ENCODE measurements at regions not wholly inside any gene's neighbourhood (a gene's known extent, or its start where the extent isn't known, plus 50 kb on each side); places are given as distances from the start of the nearest gene placed in this dataset.

GRCh38 chr2:188675391-188676009, 298.7 kb upstream of the COL3A1 start:
- POLR2A ChIA-PET (ENCODE audit: unreplicated experiment), result interaction anchor here (0.7 kb wide), 1 partner anchor 1406 kb away, joined by 6 read pairs; no protein-coding TSS in a partner anchor
- H3K4me1 ChIP-seq (replicated peaks; ENCODE audit: insufficient read depth), result no peaks in the 10 kb centered on the region
- H3K9me2 ChIP-seq (ENCODE audit: insufficient read depth), result no peaks in the 10 kb centered on the region
- no peak for DNase-seq
- no peak overlapping the region for H3K4me2 ChIP-seq
- no peaks in the 10 kb centered on the region for H3K79me2 ChIP-seq (ENCODE audit: low read depth)
- intact Hi-C loops (cut with micrococcal nuclease; ENCODE audit: unreplicated experiment), result no loop called here
- no TSS peak for BruUV-seq (replicated peaks)
- H3K4me3 ChIP-seq, result no peak overlapping the region
- no peak overlapping the region for H2AFZ ChIP-seq
- H3K36me3 ChIP-seq (ENCODE audit: low read depth), result no peaks in the 10 kb centered on the region
- H3K27me3 ChIP-seq (ENCODE audit: insufficient read depth, low read depth), result no peaks in the 10 kb centered on the region
- no peak for TF ChIP-seq EZH2 (IDR thresholded peaks at IDR 0.05; ENCODE audit: low read depth)
- TF ChIP-seq, protein P1, sequence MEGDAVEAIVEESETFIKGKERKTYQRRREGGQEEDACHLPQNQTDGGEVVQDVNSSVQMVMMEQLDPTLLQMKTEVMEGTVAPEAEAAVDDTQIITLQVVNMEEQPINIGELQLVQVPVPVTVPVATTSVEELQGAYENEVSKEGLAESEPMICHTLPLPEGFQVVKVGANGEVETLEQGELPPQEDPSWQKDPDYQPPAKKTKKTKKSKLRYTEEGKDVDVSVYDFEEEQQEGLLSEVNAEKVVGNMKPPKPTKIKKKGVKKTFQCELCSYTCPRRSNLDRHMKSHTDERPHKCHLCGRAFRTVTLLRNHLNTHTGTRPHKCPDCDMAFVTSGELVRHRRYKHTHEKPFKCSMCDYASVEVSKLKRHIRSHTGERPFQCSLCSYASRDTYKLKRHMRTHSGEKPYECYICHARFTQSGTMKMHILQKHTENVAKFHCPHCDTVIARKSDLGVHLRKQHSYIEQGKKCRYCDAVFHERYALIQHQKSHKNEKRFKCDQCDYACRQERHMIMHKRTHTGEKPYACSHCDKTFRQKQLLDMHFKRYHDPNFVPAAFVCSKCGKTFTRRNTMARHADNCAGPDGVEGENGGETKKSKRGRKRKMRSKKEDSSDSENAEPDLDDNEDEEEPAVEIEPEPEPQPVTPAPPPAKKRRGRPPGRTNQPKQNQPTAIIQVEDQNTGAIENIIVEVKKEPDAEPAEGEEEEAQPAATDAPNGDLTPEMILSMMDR (conservative IDR thresholded peaks at IDR 0.05), result no peak
- H3F3A ChIP-seq (ENCODE audit: insufficient read depth, low read depth), result no peaks in the 10 kb centered on the region
- H3K9me3 ChIP-seq (ENCODE audit: insufficient read depth, low read depth), result no peaks in the 10 kb centered on the region
- H3K27ac ChIP-seq, result no peak overlapping the region
- H4K20me1 ChIP-seq (ENCODE audit: insufficient read depth), result no peaks in the 10 kb centered on the region
- CTCF ChIA-PET, result no interaction called here

GRCh38 chr2:188676010-188676400, 298.2 kb upstream of the COL3A1 start:
- H3K9me3 ChIP-seq (ENCODE audit: insufficient read depth, low read depth), result no peaks in the 10 kb centered on the region
- POLR2A ChIA-PET (ENCODE audit: unreplicated experiment), result no interaction called here
- DNase-seq, result no peak
- no peaks in the 10 kb centered on the region for H4K20me1 ChIP-seq (ENCODE audit: insufficient read depth)
- no peaks in the 10 kb centered on the region for H3K4me1 ChIP-seq (replicated peaks; ENCODE audit: insufficient read depth)
- no peaks in the 10 kb centered on the region for H3K79me2 ChIP-seq (ENCODE audit: low read depth)
- no peaks in the 10 kb centered on the region for H3K27me3 ChIP-seq (ENCODE audit: insufficient read depth, low read depth)
- no TSS peak for BruUV-seq (replicated peaks)
- TF ChIP-seq, protein P1 (conservative IDR thresholded peaks at IDR 0.05), result no peak
- no peak for TF ChIP-seq EZH2 (IDR thresholded peaks at IDR 0.05; ENCODE audit: low read depth)
- H3K4me2 ChIP-seq, result no peak overlapping the region
- CTCF ChIA-PET, result no interaction called here
- no peaks in the 10 kb centered on the region for H3F3A ChIP-seq (ENCODE audit: insufficient read depth, low read depth)
- no peaks in the 10 kb centered on the region for H3K36me3 ChIP-seq (ENCODE audit: low read depth)
- intact Hi-C loops (cut with micrococcal nuclease; ENCODE audit: unreplicated experiment), result no loop called here
- H2AFZ ChIP-seq, result no peak overlapping the region
- H3K9me2 ChIP-seq (ENCODE audit: insufficient read depth), result no peaks in the 10 kb centered on the region
- no peak overlapping the region for H3K4me3 ChIP-seq
- no peak overlapping the region for H3K27ac ChIP-seq

- Histone ChIP-seq H3K4me3 (no peak overlapping the region), H3K79me2 (ENCODE audit: low read depth) (no peaks in the 10 kb centered on the region), H3K4me2 (no peak overlapping the region), H3K9me3 (ENCODE audit: insufficient read depth, low read depth) (no peaks in the 10 kb centered on the region), H3K4me1 (replicated peaks; ENCODE audit: insufficient read depth) (no peaks in the 10 kb centered on the region), H3K36me3 (ENCODE audit: low read depth) (no peaks in the 10 kb centered on the region), H3K27ac (no peak overlapping the region), H3K27me3 (ENCODE audit: insufficient read depth, low read depth) (no peaks in the 10 kb centered on the region), H4K20me1 (ENCODE audit: insufficient read depth) (no peaks in the 10 kb centered on the region), H2AFZ (no peak overlapping the region), H3F3A (ENCODE audit: insufficient read depth, low read depth) (no peaks in the 10 kb centered on the region), H3K9me2 (ENCODE audit: insufficient read depth) (no peaks in the 10 kb centered on the region)
- no peak for TF ChIP-seq EZH2 (IDR thresholded peaks at IDR 0.05; ENCODE audit: low read depth)
- TF ChIP-seq, protein P1 (conservative IDR thresholded peaks at IDR 0.05), result no peak
- intact Hi-C loops (cut with micrococcal nuclease; ENCODE audit: unreplicated experiment), result no loop called here
- BruUV-seq (replicated peaks), result no TSS peak
- CTCF ChIA-PET, result no interaction called here
- POLR2A ChIA-PET (ENCODE audit: unreplicated experiment), result no interaction called here
- DNase-seq, result no peak
These were observed 297.0 kb upstream of the COL3A1 start for GRCh38 chr2:188677142-188677541.
